ENCODE measurements at regions not wholly inside any gene's neighbourhood (a gene's known extent, or its start where the extent isn't known, plus 50 kb on each side); places are given as distances from the start of the nearest gene placed in this dataset.

- TF ChIP-seq CTCF (conservative IDR thresholded peaks at IDR 0.05; ENCODE audit: low read length), result no peak
- TF ChIP-seq EZH2phosphoT487 (IDR thresholded peaks at IDR 0.05; ENCODE audit: borderline replicate concordance), result no peak
These were observed 396.8 kb downstream of the SOX9 start for GRCh38 chr17:72517413-72518158.

Data from Loucy (cell line).